Prostate gland (tissue), 2 donors: ENCODE measurements at regions not wholly inside any gene's neighbourhood (a gene's known extent, or its start where the extent isn't known, plus 50 kb on each side); places are given as distances from the start of the nearest gene placed in this dataset.

Experiments
- CTCF ChIP-seq, 4 experiments: fragments of 200-600 bp in 2 of 4; fragments of 450-650 bp in 2 of 4; sonication (generic) in 2 of 4; IDR thresholded peaks; 1 replicate in 3 of 4; 2 replicates in 1 of 4; pipeline ENCODE4 v1.5.1; 2016 to 2019; ENCODE audit warnings: antibody characterized with exemption in 4 of 4, mild to moderate bottlenecking in 2 of 4, moderate library complexity in 2 of 4
- POLR2A ChIP-seq: fragments of 450-650 bp; IDR thresholded peaks from one replicate; pipeline ENCODE4 v1.6.1; 2016; ENCODE audit warnings: antibody characterized with exemption, mild to moderate bottlenecking
- POLR2AphosphoS5 ChIP-seq: sonication (generic); formaldehyde crosslinking; IDR thresholded peaks from one replicate; pipeline ENCODE4 v1.6.1; 2017; ENCODE audit warnings: antibody characterized with exemption

DNA sequence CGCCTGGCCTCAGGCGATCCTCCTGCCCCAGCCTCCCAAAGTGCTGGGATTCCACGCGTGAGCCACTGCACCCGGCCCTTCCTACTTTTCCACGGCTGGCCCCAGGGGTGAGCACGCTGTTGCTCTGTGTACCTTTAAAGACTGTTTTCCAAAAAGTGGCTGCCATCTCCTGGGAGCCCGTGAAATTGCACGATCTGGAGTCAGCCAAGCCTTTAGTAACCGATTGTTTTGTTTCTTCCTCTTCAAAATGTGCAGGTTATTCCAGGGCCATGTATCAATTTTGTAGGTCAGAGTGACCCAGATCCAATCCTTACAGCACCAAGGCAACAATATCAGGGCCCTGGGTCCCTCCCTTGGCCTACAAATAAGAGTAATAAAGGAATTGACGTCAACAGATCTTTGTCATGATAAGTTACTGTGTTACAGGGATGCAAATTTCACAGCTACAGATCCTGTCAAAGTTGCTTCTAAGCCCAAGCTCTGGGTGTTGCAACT lies 135.6 kb upstream of the ZNF236 start:
- TF ChIP-seq CTCF (IDR thresholded peaks at IDR 0.05), result peak; percentile 25 to 75 (median 67)
- no peak for TF ChIP-seq POLR2A
- peak; percentile 52 for TF ChIP-seq POLR2AphosphoS5
